LNCaP clone FGC (cell line): ENCODE measurements at regions not wholly inside any gene's neighbourhood (a gene's known extent, or its start where the extent isn't known, plus 50 kb on each side); places are given as distances from the start of the nearest gene placed in this dataset.
"Not testable (repeated sequence)": the region's sequence is repeated elsewhere in the genome, so short reads cannot be mapped to it uniquely, and the experiment has no call there.

Source experiments
- DNase-seq: peaks from one replicate; pipeline ENCODE4 v3.0.0-alpha.2; 2011; ENCODE audit warnings: low read depth
- H3K4me3 ChIP-seq: 2 replicates; pipeline ENCODE4 v1.5.1; 2011; ENCODE audit warnings: mild to moderate bottlenecking, low read depth, low read length, control low read depth
- CTCF ChIP-seq: IDR thresholded peaks from 2 replicates; pipeline ENCODE4 v1.5.1; 2012; ENCODE audit warnings: mild to moderate bottlenecking; ENCODE audit not compliant: control insufficient read depth, insufficient read depth; ENCODE audit errors: extremely low read depth

- TF ChIP-seq CTCF = no peak
- DNase-seq = no peak
- no peak overlapping the region for H3K4me3 ChIP-seq
Observed at GRCh38 chr9:30035761-30036160, 2348.7 kb upstream of the ACO1 start.

GRCh38 chr9:30036558-30036957 lies 2347.9 kb upstream of the ACO1 start:
- no peak for DNase-seq
- no peak overlapping the region for H3K4me3 ChIP-seq
- no peak for TF ChIP-seq CTCF

GRCh38 chr9:30039712-30040111 lies 2344.7 kb upstream of the ACO1 start:
- no peak overlapping the region for H3K4me3 ChIP-seq
- DNase-seq = no peak
- peak; percentile 33 for TF ChIP-seq CTCF

DNA sequence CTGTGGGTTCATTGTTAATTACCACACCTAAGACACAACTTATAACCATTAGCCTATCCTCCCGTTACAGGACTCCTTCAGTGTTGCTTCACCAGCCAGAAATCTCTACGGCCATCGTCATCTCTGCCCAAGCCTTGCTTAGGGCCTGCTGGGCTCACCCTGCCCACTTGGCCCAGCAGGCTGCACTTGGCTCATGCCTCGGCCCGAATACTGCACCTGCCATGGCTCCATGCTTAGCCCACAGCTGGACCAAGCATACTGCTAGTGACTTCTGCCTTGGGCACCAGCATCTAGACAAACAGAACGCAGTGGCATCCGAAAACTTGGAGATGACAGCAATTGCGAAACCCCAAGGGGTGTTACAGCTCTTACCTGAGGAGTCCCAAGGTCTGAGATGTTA lies 2336.0 kb upstream of the ACO1 start:
- TF ChIP-seq CTCF = no peak
- DNase-seq = no peak
- no peak overlapping the region for H3K4me3 ChIP-seq

GRCh38 chr9:30058463-30058862 lies 2326.0 kb upstream of the ACO1 start:
- no peak for DNase-seq
- H3K4me3 ChIP-seq = no peak overlapping the region
- TF ChIP-seq CTCF = no peak

DNA sequence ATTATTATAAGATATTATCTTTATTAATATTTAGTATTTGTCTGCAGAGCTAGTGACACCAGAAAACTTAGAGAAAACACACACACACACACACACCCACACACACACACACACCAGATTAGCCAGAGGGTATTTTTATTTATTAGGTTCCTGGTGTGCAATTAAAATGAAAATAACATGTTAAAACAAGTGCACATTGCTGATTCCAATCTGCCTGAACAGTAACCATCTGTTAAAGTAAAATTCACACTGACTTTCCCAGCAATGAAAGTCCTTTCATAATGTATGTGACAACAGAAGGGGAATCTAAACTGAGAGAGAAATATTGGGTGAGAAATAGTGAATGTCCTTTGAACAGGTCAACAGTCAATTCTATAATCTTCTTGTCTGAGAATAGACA lies 2323.5 kb upstream of the ACO1 start:
- TF ChIP-seq CTCF = no peak
- no peak overlapping the region for H3K4me3 ChIP-seq
- peak; percentile 27 for DNase-seq

- TF ChIP-seq CTCF = peak; percentile 78
- peak; percentile 23 for DNase-seq
- no peak overlapping the region for H3K4me3 ChIP-seq
Observed at GRCh38 chr9:30065888-30066287, 2318.6 kb upstream of the ACO1 start.

DNA sequence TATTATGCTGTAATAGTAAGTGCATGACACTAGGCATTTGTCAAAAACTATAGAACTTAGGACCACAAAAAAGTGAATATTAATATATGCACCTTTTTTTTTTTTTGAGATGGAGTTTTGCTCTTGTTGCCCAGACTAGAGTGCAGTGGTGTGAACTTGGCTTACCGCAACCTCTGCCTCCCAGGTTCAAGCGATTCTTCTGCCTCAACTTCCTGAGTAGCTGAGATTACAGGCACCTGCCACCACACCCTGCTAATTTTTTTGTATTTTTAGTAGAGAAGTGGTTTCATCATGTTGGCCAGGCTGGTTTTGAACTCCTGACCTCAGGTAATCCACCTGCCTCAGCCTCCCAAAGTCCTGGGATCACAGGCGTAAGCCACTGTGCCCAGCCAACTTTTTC lies 2315.2 kb upstream of the ACO1 start:
- not testable (repeated sequence) for DNase-seq, H3K4me3 ChIP-seq
